PC-3 (cell line): ENCODE measurements at regions not wholly inside any gene's neighbourhood (a gene's known extent, or its start where the extent isn't known, plus 50 kb on each side); places are given as distances from the start of the nearest gene placed in this dataset.

Source experiments
- ATAC-seq: fragments of 200-7000 bp; cut with Tn5 transposase; 2 replicates; pipeline ENCODE4 v1.9.1; 2020; ENCODE audit warnings: mild to moderate bottlenecking, moderate library complexity
- BruUV-seq: library from RNA; stranded (reverse); fragments of 400-500 nt; replicated peaks from 2 replicates; lab custom pipeline; 2021; lab: Mats Ljungman, UMichigan
- CTCF ChIA-PET: fragments of 300-600 bp; sonication (Branson Sonifier 250); formaldehyde crosslinking; loops from one replicate; lab custom pipeline; 2022; ENCODE audit warnings: antibody characterized with exemption; lab: Charles Lee
- POLR2A ChIA-PET: fragments of 300-600 bp; sonication (Branson Sonifier 250); formaldehyde crosslinking; loops from one replicate; lab custom pipeline; 2022; ENCODE audit warnings: antibody characterized with exemption; ENCODE audit not compliant: unreplicated experiment; lab: Charles Lee
- DNase-seq: peaks from one replicate; pipeline ENCODE4 v3.0.0-alpha.2; 2015
- H2AFZ ChIP-seq: fragments of 300-600 bp; sonication (generic); 2 replicates; pipeline ENCODE4 v1.6.0; 2016; ENCODE audit warnings: antibody characterized with exemption, low read length
- H3F3A ChIP-seq: fragments of 300-600 bp; sonication (generic); one replicate; pipeline ENCODE4 v1.6.0; 2017; ENCODE audit warnings: antibody characterized with exemption, low read length, control low read depth, mild to moderate bottlenecking; ENCODE audit not compliant: unreplicated experiment
- H3K27ac ChIP-seq: fragments of 300-600 bp; sonication (generic); 2 replicates; pipeline ENCODE4 v1.5.1; 2016; ENCODE audit warnings: mild to moderate bottlenecking, low read length
- H3K27me3 ChIP-seq: fragments of 300-600 bp; sonication (generic); 2 replicates; pipeline ENCODE4 v1.6.1; 2016; ENCODE audit warnings: low read length, mixed read lengths
- H3K36me3 ChIP-seq: fragments of 300-600 bp; sonication (generic); 2 replicates; pipeline ENCODE4 v1.6.1; 2016; ENCODE audit warnings: low read depth, mixed run types, low read length, mixed read lengths
- H3K4me1 ChIP-seq: fragments of 300-600 bp; sonication (generic); 2 replicates; pipeline ENCODE4 v1.5.1; 2016; ENCODE audit warnings: low read length; ENCODE audit not compliant: insufficient read depth
- H3K4me2 ChIP-seq: fragments of 300-600 bp; sonication (generic); 2 replicates; pipeline ENCODE4 v1.6.0; 2016; ENCODE audit warnings: low read length
- H3K4me3 ChIP-seq: fragments of 300-600 bp; sonication (generic); 2 replicates; pipeline ENCODE4 v1.5.1; 2016; ENCODE audit warnings: mild to moderate bottlenecking, low read length, mixed read lengths
- H3K79me2 ChIP-seq: fragments of 300-600 bp; sonication (generic); 2 replicates; pipeline ENCODE4 v1.6.1; 2017; ENCODE audit warnings: low read length, mixed read lengths
- H3K9ac ChIP-seq: fragments of 300-600 bp; sonication (generic); 2 replicates; pipeline ENCODE4 v1.6.0; 2016; ENCODE audit warnings: mild to moderate bottlenecking, low read length
- H3K9me2 ChIP-seq: fragments of 300-600 bp; sonication (generic); replicated peaks from 2 replicates; pipeline ENCODE4 v1.6.1; 2016; ENCODE audit warnings: mixed run types, low read length, mixed read lengths
- H3K9me3 ChIP-seq: fragments of 300-600 bp; sonication (generic); 2 replicates; pipeline ENCODE4 v1.6.1; 2016; ENCODE audit warnings: low read length, mixed read lengths
- H4K20me1 ChIP-seq: fragments of 300-600 bp; sonication (generic); 2 replicates; pipeline ENCODE4 v1.6.1; 2016; ENCODE audit warnings: low read length, mixed read lengths
- CTCF ChIP-seq: fragments of 300-600 bp; sonication (generic); conservative IDR thresholded peaks from 2 replicates; pipeline ENCODE4 v1.5.1; 2017; ENCODE audit warnings: antibody characterized with exemption, low read depth, mild to moderate bottlenecking, low read length
- EZH2 ChIP-seq: fragments of 300-600 bp; sonication (generic); IDR thresholded peaks from one replicate; pipeline ENCODE4 v1.6.1; 2017; ENCODE audit warnings: antibody characterized with exemption, mild to moderate bottlenecking, low read length; ENCODE audit not compliant: unreplicated experiment
- EZH2phosphoT487 ChIP-seq: fragments of 300-600 bp; sonication (generic); IDR thresholded peaks from 2 replicates; pipeline ENCODE4 v1.6.1; 2018; ENCODE audit warnings: mild to moderate bottlenecking, antibody characterized with exemption, low read length, borderline replicate concordance
- intact Hi-C: fragments of 100-400 bp; cut with micrococcal nuclease; formaldehyde crosslinking; loops from 2 replicates; pipeline ENCODE4 v1.9.0; 2023

GRCh38 chr1:217010253-217010652, 287.0 kb upstream of the ESRRG start:
- DNase-seq (peak; percentile 53), ATAC-seq (peak; percentile 35)
- no peaks in the 10 kb centered on the region for H3K79me2 ChIP-seq
- intact Hi-C loops, result no loop called here
- peaks cover 30% of the 10 kb centered on the region for H3K4me1 ChIP-seq
- no peak for TF ChIP-seq CTCF
- TF ChIP-seq EZH2phosphoT487, result no peak
- no peak for TF ChIP-seq EZH2
- POLR2A ChIA-PET, result no interaction called here
- H3K4me2 ChIP-seq, result peak overlapping the region; percentile 0; the same call in 1 of the 2 replicates
- H3K4me3 ChIP-seq, result no peak overlapping the region
- CTCF ChIA-PET, result no interaction called here
- no peaks in the 10 kb centered on the region for H3F3A ChIP-seq
- no peak overlapping the region for H2AFZ ChIP-seq
- 0 out of 2 replicates have a peak overlapping the region, but pooled peaks have one; percentile 0 for H3K27ac ChIP-seq
- no peak overlapping the region for H3K9ac ChIP-seq
- no peaks in the 10 kb centered on the region for H3K36me3 ChIP-seq
- H3K9me3 ChIP-seq, result no peaks in the 10 kb centered on the region
- H4K20me1 ChIP-seq, result no peaks in the 10 kb centered on the region
- no peaks in the 10 kb centered on the region for H3K27me3 ChIP-seq
- no peaks in the 10 kb centered on the region for H3K9me2 ChIP-seq
- no TSS peak for BruUV-seq

- Histone ChIP-seq H3K9me2 (no peaks in the 10 kb centered on the region), H3K36me3 (no peaks in the 10 kb centered on the region), H3K4me2 (no peak overlapping the region), H3K4me1 (peaks cover 39% of the 10 kb centered on the region), H3K27ac (no peak overlapping the region), H4K20me1 (no peaks in the 10 kb centered on the region), H3F3A (no peaks in the 10 kb centered on the region), H3K4me3 (no peak overlapping the region), H3K9ac (no peak overlapping the region), H3K9me3 (no peaks in the 10 kb centered on the region), H3K27me3 (no peaks in the 10 kb centered on the region), H2AFZ (no peak overlapping the region), H3K79me2 (no peaks in the 10 kb centered on the region)
- peak; percentile 76 for ATAC-seq
- CTCF ChIA-PET, result interaction anchor here (0.6 to 0.7 kb wide), 4 partner anchors 11 to 98 kb away, joined by 4 to 7 read pairs (median 6); no protein-coding TSS in a partner anchor
- POLR2A ChIA-PET, result interaction anchor here (0.6 to 0.7 kb wide), 3 partner anchors 19 to 110 kb away, joined by 5 to 13 read pairs (median 6); no protein-coding TSS in a partner anchor
- TF ChIP-seq CTCF (no peak), EZH2 (no peak)
- peak; percentile 47 for DNase-seq
- intact Hi-C loops, result loop anchor here (1.0 to 10.0 kb wide), 4 partner anchors 20 to 545 kb away; no protein-coding TSS in a partner anchor
- BruUV-seq, result no TSS peak
Observed at GRCh38 chr1:217009376-217009775, 286.1 kb upstream of the ESRRG start.

GRCh38 chr1:217004776-217005436, 281.7 kb upstream of the ESRRG start:
- CTCF ChIA-PET, result no interaction called here
- ATAC-seq (peak; percentile 70), DNase-seq (peak; percentile 79)
- H3K27ac ChIP-seq, result peak overlapping the region; percentile 16
- no peaks in the 10 kb centered on the region for H3K79me2 ChIP-seq
- intact Hi-C loops, result loop anchor here (1.0 to 10.0 kb wide), 5 partner anchors 24 to 655 kb away; no protein-coding TSS in a partner anchor
- no peak overlapping the region for H3K9ac ChIP-seq
- TF ChIP-seq CTCF, result no peak
- no peak for TF ChIP-seq EZH2
- TF ChIP-seq EZH2phosphoT487, result no peak
- H3K27me3 ChIP-seq, result no peaks in the 10 kb centered on the region
- H3K9me3 ChIP-seq, result no peaks in the 10 kb centered on the region
- no TSS peak for BruUV-seq
- POLR2A ChIA-PET, result no interaction called here
- no peaks in the 10 kb centered on the region for H3K36me3 ChIP-seq
- H3F3A ChIP-seq, result no peaks in the 10 kb centered on the region
- H4K20me1 ChIP-seq, result no peaks in the 10 kb centered on the region
- H3K9me2 ChIP-seq, result no peaks in the 10 kb centered on the region
- H2AFZ ChIP-seq, result no peak overlapping the region
- peak overlapping the region; percentile 50 for H3K4me2 ChIP-seq
- peaks cover 23% of the 10 kb centered on the region for H3K4me1 ChIP-seq
- no peak overlapping the region for H3K4me3 ChIP-seq
